GM19239 (cell line): ENCODE measurements at regions not wholly inside any gene's neighbourhood (a gene's known extent, or its start where the extent isn't known, plus 50 kb on each side); places are given as distances from the start of the nearest gene placed in this dataset.

ENCODE experiments used
- DNase-seq: peaks from one replicate; pipeline ENCODE4 v3.0.0; 2011; ENCODE audit warnings: low spot score; ENCODE audit not compliant: insufficient read length
- FAIRE-seq: peaks from 2 replicates; lab custom pipeline; 2011; peaks lifted over from hg19 to GRCh38; lab: Jason Lieb, UNC

DNA sequence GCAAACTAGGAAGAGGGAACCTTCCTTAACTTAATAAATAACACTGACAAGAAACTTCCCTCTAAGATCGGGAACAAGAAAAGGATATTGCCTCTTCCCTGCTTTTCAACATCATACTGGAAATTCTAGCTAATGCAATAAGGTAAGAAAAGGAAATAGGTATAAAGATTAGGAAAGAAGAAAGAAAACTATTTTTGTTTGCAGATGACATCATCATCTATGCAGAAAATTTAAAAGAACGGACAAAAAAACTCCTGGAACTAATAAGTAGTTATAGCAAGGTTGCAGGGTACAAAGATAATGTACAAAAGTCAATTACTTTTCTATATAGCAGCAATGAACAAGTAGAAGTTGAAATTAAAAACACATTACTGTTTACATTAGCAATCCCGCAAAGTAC, 164.8 kb downstream of the WDR11 start:
- no peak for FAIRE-seq
- DNase-seq: no peak

- FAIRE-seq: no peak
These were observed 173.9 kb downstream of the WDR11 start for GRCh38 chr10:121024905-121025584.

GRCh38 chr10:121025731-121026130, 174.6 kb downstream of the WDR11 start:
- no peak for DNase-seq
- no peak for FAIRE-seq

More at GRCh38 chr10:121024905-121025584, 173.9 kb downstream of the WDR11 start:
- no peak for DNase-seq

- DNase-seq (no peak), FAIRE-seq (no peak)
These were observed 176.2 kb downstream of the WDR11 start for GRCh38 chr10:121027371-121027770.

GRCh38 chr10:121032460-121032859, 181.3 kb downstream of the WDR11 start:
- no peak for DNase-seq
- no peak for FAIRE-seq

GRCh38 chr10:121033366-121033765, 182.2 kb downstream of the WDR11 start:
- DNase-seq (no peak), FAIRE-seq (no peak)

DNA sequence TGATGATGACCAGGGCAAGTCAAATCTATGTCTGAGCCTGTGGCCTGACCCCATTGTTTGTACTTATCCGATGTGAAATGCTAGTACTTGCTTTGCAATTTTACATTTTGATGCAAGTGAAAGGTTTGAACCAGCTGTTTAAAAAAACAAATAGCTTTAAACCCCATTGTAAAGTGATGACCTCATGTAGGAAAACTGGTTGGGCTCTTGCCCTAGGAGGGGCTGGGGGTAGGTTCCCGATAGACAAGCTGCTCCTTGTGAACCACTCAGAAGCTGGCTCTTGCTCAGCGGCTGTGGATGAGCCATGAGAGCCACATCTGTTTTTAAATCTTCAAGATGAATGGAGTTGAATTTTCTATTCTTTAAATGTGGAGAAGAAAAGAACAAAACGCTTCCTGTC, 185.3 kb downstream of the WDR11 start:
- FAIRE-seq (no peak), DNase-seq (no peak)

DNA sequence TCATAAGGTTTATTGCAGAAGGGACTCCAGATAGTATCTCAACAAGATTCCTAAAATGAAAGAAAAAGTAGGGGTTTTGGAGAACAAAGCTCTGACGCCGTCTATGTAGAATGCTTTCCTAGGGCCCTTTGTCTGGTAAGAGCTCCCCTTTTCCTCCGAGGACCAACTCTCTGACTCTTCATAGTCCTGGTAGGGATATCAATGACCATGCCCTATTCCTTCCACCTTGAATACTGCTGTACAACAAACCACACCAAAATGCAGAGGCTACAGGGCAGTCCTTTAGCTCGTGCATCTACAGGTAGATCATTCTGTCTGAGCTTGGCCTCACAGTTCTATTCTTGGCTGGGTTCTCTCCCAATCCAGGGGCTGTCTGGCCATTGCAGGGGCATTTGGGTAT, 190.3 kb downstream of the WDR11 start:
- DNase-seq (no peak), FAIRE-seq (no peak)

DNA sequence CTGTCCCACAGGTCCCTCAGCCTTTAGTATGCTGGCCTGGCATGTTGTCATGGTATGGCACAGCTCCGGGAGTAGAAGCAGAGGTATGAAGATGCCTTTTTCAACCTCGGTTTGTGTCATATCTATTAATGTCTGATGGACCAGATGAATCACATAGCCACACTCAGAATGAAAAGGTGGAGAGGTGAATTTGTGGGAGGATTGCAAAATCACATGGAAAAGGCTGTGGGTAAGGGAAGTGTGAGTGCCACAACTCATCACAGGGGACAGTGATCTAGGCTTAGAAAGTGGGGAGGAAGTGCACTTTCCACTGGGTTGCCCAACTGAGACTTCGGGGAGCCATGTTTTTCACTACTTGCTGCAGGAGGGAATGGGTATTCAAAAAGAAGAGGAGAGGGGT, 190.7 kb downstream of the WDR11 start:
- FAIRE-seq (no peak), DNase-seq (no peak)

DNA sequence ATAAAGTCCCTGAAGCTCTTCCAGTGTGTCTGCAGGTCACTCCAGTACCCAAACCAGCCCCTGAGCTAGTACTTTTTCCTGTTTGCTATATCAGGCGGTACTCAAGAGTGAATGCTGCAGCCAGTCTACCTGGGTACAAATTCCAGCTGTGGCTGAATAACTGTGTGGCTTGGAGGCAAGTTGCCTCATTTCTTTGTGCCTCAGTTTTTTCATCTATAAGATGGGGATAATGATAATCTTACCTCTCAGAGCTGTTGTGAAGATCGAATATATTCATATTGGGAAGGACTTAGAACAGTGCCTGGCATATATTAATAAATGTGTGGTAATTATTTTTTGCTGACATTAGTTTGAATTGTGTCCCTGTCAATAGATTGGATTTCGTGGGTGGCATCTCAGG, 191.2 kb downstream of the WDR11 start:
- DNase-seq: no peak
- FAIRE-seq: no peak

GRCh38 chr10:121043124-121043849, 192.1 kb downstream of the WDR11 start:
- FAIRE-seq: no peak
- no peak for DNase-seq

GRCh38 chr10:121048749-121049148, 197.6 kb downstream of the WDR11 start:
- DNase-seq: no peak
- no peak for FAIRE-seq

DNA sequence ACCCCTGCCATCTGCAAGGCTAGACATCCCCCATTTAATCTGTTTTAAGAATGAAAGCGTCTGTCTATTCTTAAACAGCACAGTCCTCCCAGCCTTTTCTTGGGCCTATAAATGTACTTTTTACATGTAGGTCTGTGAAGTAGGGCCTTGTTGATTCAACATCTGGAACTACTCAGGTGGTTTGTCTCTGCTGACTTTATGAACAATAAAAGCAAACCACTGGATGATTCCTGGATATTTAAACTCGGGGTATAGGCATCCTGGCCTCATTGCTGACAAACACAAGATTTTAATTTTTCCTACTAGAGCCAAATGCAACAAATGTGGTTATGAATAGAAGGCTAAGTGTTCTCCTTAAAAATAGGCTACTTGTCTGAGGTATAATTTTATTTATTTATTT, 198.3 kb downstream of the WDR11 start:
- DNase-seq: no peak
- FAIRE-seq: no peak

DNA sequence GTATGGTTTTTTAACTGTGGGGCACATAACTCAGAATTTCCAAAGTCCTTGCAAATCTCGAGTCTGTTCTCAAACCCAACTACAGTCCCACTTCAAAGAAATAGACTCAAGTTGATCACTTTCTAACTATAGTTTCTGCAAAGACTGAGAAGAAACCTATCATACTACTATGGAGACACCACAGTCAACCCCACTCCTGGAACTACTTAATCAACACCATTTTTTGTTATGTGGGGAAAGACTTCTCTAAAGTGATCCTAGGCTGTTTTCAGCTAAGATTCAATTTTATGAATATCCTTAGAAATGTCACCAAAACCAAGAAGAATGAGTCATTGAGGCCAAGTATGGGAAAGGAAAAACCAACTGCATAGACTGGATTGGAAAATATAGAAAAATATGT, 198.8 kb downstream of the WDR11 start:
- DNase-seq (no peak), FAIRE-seq (no peak)

DNA sequence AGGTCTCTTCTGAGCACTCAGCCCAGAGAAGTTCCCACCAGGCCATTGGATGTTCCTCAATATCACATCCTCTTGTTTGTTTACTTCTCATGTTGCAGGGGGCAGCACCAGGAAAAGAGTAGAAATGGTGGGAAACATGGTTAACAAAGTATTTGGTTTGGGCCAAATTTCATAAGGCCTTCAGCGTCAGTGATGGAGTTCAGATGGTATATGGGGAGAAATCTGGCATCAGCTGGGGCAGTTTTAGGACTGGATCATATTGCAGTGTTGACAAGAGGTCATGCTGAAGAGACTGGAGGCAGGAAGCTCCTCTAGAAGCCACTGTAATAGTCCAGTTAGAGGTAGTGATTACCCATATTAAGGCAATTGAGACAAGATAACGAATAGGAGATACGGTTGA, 200.0 kb downstream of the WDR11 start:
- DNase-seq: no peak
- FAIRE-seq: no peak

DNA sequence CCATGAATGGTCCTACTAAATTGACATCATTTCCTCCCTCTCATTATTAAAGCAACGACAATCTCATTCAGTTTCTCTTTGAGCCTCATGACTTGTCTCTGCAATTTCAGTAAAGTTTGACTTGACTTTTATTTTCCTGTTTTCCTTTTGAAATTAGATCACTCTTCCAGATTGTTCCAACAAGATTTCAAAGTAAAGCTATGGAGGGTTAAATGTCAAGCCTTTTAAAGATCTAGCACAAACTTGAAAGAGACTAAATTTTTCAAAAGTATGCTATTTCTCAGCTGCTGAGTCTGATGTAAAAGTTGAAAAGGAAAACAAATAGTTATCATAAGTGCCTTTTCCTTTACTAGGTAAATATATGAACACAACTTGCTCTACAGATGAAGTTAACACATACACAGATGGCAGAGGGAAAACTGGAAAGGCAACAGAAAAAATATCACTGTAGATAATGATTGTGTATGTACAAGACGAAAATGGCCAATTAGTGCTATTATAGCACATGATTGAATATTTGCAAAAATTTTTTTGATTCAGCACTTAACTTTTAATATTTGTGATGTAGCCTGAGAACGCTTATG, 200.6 kb downstream of the WDR11 start:
- no peak for DNase-seq
- no peak for FAIRE-seq

- no peak for DNase-seq
- FAIRE-seq: no peak
These were observed 202.0 kb downstream of the WDR11 start for GRCh38 chr10:121053151-121053550.

DNA sequence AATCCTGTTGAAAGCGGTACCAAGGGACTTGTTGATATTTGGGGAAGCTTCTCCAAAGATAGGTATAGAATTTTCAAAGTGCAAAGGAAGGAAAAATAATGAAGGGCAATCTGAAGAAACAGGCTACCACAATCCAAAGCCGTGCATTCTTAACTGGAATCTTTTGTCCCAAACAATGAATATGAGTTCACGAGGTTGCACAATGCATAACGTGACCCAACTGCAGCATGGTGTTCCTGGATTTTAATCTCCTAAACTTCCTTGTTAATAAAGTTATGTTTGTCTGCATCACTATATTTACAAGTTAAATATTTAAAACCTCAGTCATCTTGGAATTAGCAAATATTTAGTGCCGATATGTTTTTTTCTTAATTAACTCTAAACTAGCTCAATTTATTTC, 203.7 kb downstream of the WDR11 start:
- DNase-seq: no peak
- no peak for FAIRE-seq

DNA sequence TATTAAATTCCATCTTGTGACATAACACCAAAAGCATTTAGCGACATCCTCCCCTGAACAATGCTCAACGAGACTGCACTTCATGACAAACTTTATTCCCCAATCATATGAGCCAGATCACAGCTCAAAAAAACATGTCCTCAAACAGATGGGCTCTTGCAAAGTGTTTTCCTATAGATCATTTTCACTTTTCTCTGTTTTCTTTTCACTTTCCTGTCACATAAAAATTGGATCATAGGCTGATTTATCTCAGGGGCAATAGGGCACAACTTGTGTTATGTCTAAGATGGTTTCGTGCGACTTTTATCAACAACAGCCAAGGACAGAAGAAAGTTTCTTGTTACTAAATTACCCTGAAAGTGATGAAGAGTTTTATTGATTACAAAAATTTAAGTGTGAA, 206.1 kb downstream of the WDR11 start:
- FAIRE-seq: no peak
- DNase-seq: no peak

GRCh38 chr10:121058082-121058481, 206.9 kb downstream of the WDR11 start:
- FAIRE-seq (no peak), DNase-seq (no peak)

DNA sequence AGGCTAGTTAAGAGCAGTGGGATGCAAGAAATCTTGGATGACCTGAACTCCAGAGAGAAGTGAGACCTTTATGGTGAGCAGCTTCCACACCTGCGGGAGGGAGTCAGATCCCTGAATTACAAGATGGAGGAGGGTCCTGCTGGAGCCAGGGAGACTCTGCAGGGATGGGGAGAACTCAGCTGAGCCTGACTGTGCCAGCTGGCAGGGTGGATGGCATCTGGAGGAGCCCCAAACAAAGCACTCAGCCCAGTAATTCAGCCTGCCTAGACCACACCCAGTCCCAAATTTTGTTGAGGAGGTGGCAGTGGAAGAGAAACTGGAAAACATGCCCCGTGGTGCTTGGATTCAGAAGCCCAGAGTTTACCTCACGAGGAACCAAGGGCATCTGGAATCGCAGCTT, 208.2 kb downstream of the WDR11 start:
- no peak for FAIRE-seq
- DNase-seq: no peak

DNA sequence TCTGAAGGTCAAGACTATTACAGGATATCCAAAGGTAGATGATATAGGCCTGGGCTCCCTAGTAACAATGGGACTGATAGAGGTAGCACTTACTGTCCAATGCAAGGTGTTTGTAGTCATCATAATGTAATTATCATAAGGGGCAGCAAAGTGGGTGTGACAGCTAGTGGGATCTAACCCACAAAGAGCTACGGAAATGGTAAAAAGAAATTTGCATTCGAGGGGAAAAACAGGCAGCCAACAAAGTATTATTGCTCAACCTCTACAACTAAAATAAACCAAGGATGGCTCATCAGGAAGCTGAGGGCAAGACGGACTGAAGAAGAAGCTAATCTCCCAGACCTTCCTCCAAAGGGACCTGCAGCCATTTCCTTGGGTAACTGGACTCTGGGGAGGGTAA, 211.0 kb downstream of the WDR11 start:
- no peak for FAIRE-seq

More for the DNA sequence above, 211.0 kb downstream of the WDR11 start:
- DNase-seq: no peak
